ENCODE measurements at regions not wholly inside any gene's neighbourhood (a gene's known extent, or its start where the extent isn't known, plus 50 kb on each side); places are given as distances from the start of the nearest gene placed in this dataset.

DNA sequence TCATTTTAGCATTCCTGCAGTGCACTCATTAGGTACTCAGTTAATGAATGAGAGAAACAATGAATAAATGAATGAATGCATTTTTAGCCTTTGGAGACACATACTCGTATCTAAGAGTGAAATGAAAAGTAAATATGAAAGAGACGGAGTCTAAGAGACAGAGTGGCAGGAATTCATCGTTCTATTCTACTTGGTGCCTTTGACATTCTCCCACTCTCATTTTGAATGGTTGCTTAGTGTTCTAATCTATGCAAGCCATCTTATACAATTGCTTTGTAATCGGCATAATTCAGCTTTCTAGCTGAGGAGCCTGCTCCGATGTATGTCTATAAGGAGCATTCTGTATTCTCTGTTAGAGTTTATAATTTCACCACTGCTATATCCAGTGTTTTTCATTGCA lies 554.9 kb downstream of the PLCL1 start:
- TF ChIP-seq, protein P1, sequence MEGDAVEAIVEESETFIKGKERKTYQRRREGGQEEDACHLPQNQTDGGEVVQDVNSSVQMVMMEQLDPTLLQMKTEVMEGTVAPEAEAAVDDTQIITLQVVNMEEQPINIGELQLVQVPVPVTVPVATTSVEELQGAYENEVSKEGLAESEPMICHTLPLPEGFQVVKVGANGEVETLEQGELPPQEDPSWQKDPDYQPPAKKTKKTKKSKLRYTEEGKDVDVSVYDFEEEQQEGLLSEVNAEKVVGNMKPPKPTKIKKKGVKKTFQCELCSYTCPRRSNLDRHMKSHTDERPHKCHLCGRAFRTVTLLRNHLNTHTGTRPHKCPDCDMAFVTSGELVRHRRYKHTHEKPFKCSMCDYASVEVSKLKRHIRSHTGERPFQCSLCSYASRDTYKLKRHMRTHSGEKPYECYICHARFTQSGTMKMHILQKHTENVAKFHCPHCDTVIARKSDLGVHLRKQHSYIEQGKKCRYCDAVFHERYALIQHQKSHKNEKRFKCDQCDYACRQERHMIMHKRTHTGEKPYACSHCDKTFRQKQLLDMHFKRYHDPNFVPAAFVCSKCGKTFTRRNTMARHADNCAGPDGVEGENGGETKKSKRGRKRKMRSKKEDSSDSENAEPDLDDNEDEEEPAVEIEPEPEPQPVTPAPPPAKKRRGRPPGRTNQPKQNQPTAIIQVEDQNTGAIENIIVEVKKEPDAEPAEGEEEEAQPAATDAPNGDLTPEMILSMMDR (IDR thresholded peaks at IDR 0.05; ENCODE audit: low read length) = no peak
- TF ChIP-seq EZH2 (optimal IDR thresholded peaks at IDR 0.05; ENCODE audit: low read depth, low read length) = no peak
